ENCODE measurements at regions not wholly inside any gene's neighbourhood (a gene's known extent, or its start where the extent isn't known, plus 50 kb on each side); places are given as distances from the start of the nearest gene placed in this dataset.

GRCh38 chr11:113579292-113579940 lies 104.2 kb upstream of the DRD2 start:
- no peak for DNase-seq

DNA sequence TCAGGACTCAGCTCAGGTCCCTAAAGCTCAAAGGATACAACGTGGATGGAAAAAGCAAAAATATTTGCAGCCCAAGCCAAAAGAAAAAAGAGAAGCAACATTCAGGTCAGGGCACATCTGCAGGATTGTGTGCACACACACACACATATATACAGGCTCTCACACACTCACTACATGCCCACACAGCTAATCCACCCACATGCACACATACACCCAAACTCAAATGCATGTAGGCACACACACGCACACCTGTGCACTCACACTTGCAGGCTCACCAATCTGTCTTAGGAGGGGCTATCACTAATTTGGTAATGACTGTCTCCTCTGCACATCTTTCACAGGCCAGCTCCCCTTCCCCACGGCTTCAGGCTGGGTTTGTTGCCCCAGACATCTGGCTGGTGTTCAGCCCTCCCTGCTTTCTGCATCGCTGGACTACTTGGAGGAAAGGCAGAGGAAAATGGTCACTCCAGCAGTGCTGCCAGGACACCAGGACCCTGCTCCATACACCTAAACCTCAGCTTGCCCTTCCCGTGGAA lies 103.6 kb upstream of the DRD2 start:
- DNase-seq, result no peak

DNA sequence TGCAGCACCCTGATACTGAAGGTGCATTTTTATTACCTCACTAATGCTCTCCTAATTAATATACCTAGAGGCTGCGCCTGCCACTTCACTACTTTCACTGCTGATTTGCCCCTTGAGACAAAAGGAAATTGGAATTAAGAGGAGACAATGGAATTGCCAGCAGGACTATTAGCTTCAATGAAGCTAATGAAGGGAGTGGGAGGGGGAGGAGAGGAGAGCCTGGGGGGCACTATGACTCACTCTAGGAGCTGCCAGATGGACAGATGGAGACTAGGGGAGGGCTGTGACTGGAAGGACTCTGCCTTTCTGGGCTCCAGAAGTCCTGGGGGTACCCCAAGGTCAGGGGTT lies 102.8 kb upstream of the DRD2 start:
- DNase-seq, result no peak

DNA sequence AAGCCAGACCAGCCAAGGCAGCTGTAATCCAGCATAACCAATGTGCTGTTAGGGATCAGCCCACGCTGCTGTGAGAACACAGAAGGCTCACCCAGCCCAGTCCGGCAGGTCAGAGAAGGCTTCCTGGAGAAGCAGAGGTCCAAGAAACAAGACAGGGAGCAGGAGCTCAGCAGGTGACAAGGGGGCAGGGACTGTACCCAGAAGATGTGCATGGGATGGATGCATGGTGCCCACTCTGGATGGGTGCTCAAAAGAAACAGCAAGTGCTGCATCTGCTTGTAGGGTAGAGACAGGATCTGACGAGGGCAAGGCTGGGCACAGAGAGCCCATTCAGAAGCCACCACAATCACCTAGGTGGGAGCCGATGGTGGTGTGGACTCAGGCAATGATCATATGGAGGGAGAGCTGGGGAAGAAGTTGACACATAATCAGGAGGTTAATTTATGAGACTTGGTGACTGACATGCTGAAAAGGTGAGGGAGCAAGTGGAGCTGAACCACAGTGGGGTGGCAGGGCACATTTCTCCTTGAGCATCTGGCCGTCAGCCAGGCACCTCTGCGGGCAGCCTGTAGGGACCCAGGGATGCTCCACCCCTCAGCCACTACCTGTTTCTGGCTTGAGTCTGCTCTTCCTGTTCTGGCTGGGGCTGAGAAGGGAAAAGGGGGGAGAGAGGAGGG lies 102.3 kb upstream of the DRD2 start:
- no peak for DNase-seq

DNA sequence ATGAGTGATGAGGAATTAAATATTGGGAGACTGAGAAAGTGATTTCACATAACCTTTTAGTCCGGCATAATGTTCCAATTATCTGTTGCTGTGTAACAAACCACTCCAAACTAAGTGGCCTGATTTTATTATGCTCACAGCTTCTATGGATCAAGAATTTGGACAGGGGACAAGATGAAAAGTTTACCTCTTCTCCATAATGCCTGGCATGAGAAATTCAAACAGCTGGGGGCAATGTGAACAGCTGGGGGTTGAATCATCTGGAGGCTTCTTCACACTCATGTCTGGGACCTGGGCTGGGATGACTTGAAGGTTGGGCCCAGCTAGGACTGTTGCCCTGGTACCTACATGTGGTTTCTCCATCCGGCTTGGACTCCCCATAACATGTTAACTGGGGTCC lies 99.4 kb upstream of the DRD2 start:
- DNase-seq, result no peak

- DNase-seq, result no peak
Measured at GRCh38 chr11:113574171-113574570, 99.0 kb upstream of the DRD2 start.

DNA sequence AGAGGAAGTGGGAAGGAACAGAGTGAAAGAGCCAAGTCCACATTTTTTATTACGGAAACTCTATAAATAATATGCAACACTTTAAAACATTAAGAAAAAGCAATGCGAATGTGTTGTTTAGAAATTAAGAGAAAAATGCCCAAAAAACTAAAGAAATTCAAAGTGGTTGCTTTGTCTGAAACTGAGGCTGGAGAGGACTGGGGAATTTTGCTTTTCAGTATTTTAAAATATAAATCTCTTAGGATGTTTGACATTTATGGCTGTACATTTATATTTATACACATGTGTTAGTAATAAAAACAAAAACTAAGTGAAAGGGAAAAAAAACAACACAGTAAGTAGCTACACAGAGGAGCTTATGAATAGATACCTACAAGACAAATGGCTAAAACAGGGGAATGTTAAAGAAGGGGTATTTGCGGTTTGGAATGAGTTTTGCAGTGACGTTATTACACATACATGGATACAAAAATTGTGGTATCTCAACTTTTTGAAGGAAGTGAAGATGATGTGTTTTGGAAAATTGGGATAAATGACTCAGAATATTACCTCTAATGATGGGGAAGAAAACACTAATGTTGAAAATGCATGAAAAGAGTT lies 97.0 kb upstream of the DRD2 start:
- DNase-seq, result no peak

DNA sequence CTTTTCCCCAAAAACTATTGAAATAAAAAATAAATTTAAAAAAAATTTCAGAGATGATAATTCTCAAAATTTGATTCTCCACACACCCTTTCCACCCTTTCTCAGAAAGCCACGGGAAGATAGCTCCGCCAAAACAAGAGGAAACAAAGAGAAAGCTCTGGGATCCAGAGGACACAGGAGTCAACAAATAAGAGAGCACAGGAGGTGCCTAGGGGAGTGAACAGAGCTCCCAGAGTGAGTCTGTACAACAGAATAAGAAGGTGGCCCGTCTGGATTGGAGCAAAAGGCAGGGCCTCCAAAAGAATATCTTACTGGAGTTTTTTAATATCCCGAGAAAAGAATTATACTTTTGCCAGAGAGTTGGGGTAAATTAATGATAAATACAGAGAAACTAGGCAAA lies 96.3 kb upstream of the DRD2 start:
- no peak for DNase-seq

DNA sequence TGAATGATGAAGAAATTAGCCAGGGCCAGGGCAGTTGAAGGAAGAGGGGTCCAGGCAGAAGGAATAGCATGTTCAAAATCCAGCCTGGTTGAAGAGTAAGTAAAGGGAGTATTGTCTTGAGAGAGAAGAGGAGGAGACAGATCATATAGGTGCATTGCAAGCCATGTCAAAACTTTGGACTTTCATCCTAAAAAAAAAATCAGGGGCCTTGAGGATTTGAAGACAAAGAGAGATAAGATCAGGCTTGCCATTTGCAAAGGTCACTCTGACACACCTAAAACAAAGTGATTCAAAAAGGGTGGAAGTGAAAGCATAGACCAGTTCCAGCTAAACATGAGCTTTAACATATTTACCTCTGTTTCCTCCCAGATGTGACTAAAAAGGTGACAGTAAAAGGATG lies 95.7 kb upstream of the DRD2 start:
- DNase-seq, result no peak

DNA sequence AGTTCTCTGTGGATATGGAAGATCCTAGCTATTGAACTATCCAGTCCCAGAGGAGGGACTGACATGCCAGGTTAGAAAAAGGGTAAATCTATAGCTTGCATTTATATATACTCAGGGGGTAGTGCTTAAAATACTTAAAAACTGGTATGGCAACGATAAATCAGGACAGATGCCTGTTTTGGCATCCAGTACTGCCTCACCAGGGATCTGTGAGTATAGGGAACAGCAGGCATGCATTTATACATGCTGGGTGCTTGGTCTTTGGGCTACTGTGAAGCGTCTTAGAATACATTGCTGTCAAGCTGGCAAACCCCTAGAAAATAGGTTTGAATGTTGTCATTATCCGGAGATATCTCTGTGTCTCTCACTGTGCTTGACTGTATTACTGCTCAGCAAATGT lies 94.2 kb upstream of the DRD2 start:
- no peak for DNase-seq

- DNase-seq, result no peak
Measured at GRCh38 chr11:113568566-113568965, 93.4 kb upstream of the DRD2 start.

DNA sequence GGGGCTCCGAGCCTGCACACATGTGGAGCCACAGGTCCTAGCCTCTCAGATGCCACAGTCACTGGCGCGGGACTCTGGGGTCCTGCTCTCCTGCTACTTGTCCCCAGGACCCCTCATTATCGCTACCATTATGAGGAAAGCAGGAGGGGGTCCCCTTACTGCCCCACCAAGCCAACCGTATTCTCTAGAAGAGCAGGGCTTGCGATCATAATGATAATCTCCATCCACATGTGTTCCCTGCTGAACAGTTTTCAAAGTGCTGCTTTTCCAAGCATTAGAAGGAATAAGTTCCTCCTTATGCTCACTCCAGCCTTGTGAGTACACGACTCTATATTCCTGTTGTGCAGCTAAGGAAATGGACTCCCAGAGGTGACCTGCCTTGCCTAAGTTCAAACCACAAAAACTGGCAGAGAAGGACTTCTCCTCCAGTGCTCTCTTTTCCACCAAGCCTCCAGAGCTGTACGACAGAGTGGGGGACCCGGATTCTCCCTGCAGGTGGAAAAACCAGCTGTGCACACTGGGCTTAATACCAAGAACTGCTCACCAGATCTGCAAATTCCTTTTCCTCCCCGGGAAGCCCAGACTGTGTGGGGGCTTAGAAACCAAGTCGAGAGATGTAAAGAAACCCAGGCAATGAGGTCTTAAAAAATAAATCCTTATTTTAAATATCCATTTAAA lies 92.8 kb upstream of the DRD2 start:
- no peak for DNase-seq

GRCh38 chr11:113567097-113567496 lies 91.9 kb upstream of the DRD2 start:
- DNase-seq, result no peak

GRCh38 chr11:113564527-113565130 lies 89.4 kb upstream of the DRD2 start:
- no peak for DNase-seq

DNA sequence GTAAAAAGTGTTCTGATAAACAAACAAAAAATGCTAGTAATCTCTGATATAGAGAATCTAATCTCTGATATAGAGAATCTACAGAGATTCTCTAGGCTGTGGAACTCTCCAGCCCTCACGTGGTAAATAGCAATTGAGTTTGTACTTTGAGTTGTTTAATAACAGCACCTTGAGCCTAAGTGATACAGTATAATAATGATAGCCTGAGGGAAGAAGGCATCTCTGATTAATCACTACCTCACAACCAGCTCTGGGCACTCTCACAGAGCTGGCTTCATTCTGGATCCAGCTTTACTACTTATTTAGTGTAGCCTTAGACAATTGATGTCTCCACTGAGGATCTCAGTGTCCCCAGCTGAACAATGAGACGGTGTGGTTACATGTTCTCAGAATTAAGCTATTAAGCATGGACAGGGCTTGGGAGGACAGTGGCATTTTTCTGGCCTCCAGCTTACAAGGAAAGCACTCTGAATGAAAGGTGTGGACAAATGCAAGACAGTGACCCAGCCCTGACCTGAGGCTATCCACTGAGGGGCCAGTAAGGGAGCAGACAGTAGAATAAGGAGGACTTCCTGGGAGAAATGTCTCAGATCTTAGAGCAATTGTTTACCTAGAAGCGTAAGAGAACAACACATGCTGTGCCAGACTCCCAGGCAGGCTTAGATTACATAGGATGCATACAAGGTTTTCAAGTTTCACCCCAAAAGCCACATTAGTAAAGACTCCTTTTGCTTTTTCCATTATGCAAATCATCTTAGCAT lies 88.7 kb upstream of the DRD2 start:
- no peak for DNase-seq

- DNase-seq, result no peak
Measured at GRCh38 chr11:113562981-113563461, 87.8 kb upstream of the DRD2 start.

GRCh38 chr11:113562576-113562975 lies 87.4 kb upstream of the DRD2 start:
- no peak for DNase-seq

DNA sequence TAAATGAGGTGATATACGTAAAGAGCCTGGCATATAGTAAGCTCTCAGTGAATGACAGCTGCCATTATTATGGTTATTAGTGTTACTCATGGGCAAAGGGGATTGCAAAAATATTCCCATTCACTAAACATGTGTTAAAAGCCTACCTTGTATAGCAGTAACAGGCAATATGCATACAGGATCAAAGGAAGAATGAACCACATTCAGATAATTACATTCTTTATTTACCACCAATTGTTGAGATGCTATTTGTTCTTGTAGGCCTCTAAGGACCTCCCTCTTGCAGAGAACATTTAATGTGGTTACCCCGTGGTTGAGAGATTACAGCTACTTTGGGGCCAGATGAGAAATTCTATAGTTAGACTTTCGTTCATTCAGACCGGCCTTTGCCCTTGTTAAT lies 82.7 kb upstream of the DRD2 start:
- no peak for DNase-seq

DNA sequence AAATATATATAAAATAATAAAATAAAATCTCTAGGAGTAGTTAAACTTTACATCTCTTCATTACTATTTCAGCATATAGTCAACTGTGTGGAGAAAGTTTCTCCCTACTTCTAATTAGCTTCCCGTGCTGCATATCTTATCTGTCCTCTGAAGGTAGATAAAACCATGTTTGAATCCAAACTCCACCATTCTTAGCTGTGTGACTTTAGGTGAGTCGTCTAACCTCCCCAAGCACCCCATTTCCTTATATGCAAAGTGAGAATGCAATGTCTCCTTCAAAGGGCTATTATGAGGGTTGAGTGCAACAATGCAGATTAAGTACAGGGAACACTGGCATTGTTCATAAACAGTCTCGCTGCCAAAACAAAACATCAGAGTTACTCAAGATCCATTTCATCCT lies 80.8 kb upstream of the DRD2 start:
- DNase-seq, result no peak

- no peak for DNase-seq
Measured at GRCh38 chr11:113555071-113555619, 79.9 kb upstream of the DRD2 start.

DNA sequence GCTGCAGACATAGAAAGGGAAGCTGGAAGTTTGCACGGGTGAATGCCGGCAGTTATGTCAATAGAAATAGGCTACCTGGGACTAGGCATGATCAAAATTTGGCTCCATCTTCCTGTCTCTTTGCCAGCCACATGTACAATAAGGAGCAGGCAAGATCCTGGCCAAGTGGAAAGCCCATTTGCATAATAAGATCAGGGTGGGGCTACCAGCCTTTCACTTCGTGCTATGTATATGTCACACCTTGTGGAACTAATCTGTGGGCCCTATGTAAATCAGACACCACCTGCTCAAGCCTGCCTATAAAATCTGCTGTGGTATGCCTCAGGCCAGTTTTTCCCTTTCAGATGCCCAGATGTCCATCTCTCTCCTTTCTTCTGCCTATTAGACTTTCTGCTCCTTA lies 79.3 kb upstream of the DRD2 start:
- DNase-seq, result no peak

- no peak for DNase-seq
Measured at GRCh38 chr11:113553915-113554314, 78.7 kb upstream of the DRD2 start.
